CD14-positive monocyte (primary cell): ENCODE measurements at regions not wholly inside any gene's neighbourhood (a gene's known extent, or its start where the extent isn't known, plus 50 kb on each side); places are given as distances from the start of the nearest gene placed in this dataset.

ENCODE experiments used
- DNase-seq, 3 donors: peaks; one replicate each; pipeline ENCODE4 v3.0.0-alpha.2; 2011 to 2022
- H2AFZ ChIP-seq: 2 replicates; pipeline ENCODE4 v1.6.0; 2012; ENCODE audit warnings: mild to moderate bottlenecking, low read depth, low read length, inconsistent platforms; ENCODE audit not compliant: insufficient read depth, poor library complexity, severe bottlenecking
- H3K27ac ChIP-seq, 2 donors: 1 replicate in 1 of 2; 2 replicates in 1 of 2; pipeline ENCODE4 v1.5.1; 2012 to 2013; ENCODE audit warnings: low read length in 2 of 2, control low read depth in 1 of 2, inconsistent platforms in 1 of 2, low read depth in 1 of 2, mild to moderate bottlenecking in 1 of 2
- H3K27me3 ChIP-seq, 2 donors: one replicate each; pipeline versions ENCODE4 v1.6.0 to v1.6.1; 2011 to 2013; ENCODE audit warnings: low read length in 2 of 2; ENCODE audit not compliant: control insufficient read depth in 2 of 2, insufficient read depth in 2 of 2
- H3K36me3 ChIP-seq, 2 donors: replicated peaks in 1 of 2; 1 replicate in 1 of 2; 2 replicates in 1 of 2; pipeline versions ENCODE4 v1.5.1 to v1.6.1; 2012 to 2013; ENCODE audit warnings: low read length in 2 of 2, control low read depth in 1 of 2, inconsistent platforms in 1 of 2, mild to moderate bottlenecking in 1 of 2; ENCODE audit not compliant: insufficient read depth in 2 of 2, control insufficient read depth in 1 of 2
- H3K4me1 ChIP-seq, 2 donors: 1 replicate in 1 of 2; 2 replicates in 1 of 2; pipeline versions ENCODE4 v1.5.1 to v1.6.1; 2012 to 2013; ENCODE audit warnings: low read length in 2 of 2, control low read depth in 1 of 2, inconsistent platforms in 1 of 2, mild to moderate bottlenecking in 1 of 2, moderate library complexity in 1 of 2; ENCODE audit not compliant: insufficient read depth in 2 of 2, control insufficient read depth in 1 of 2
- H3K4me2 ChIP-seq: replicated peaks from 2 replicates; pipeline ENCODE3; 2012; ENCODE audit warnings: low read length, moderate library complexity, mild to moderate bottlenecking; ENCODE audit not compliant: poor library complexity, severe bottlenecking; ENCODE audit errors: extremely low read depth
- H3K4me3 ChIP-seq, 3 experiments: fragments of 200-600 bp in 1 of 3; sonication (generic) in 1 of 3; replicated peaks in 1 of 3; 1 replicate in 2 of 3; 2 replicates in 1 of 3; pipeline ENCODE4 v1.5.1; 2011 to 2013; ENCODE audit warnings: low read length in 3 of 3, mild to moderate bottlenecking in 3 of 3, control low read depth in 2 of 3, low read depth in 2 of 3, inconsistent platforms in 1 of 3, moderate library complexity in 1 of 3
- H3K79me2 ChIP-seq: 2 replicates; pipeline ENCODE4 v1.6.0; 2012; ENCODE audit warnings: mild to moderate bottlenecking, control low read depth, inconsistent platforms, low read length, moderate library complexity; ENCODE audit not compliant: insufficient read depth
- H3K9ac ChIP-seq: 2 replicates; pipeline ENCODE4 v1.6.0; 2017; ENCODE audit warnings: low read length, mild to moderate bottlenecking; ENCODE audit not compliant: insufficient read depth, poor library complexity, severe bottlenecking
- H3K9me3 ChIP-seq, 2 donors: replicated peaks in 1 of 2; 1 replicate in 1 of 2; 2 replicates in 1 of 2; pipeline versions ENCODE4 v1.5.1 to v1.6.1; 2012 to 2013; ENCODE audit warnings: low read length in 2 of 2, control low read depth in 1 of 2; ENCODE audit not compliant: control insufficient read depth in 1 of 2, insufficient read depth in 1 of 2
- H4K20me1 ChIP-seq: 2 replicates; pipeline ENCODE4 v1.6.0; 2012; ENCODE audit warnings: mild to moderate bottlenecking, low read length, control low read depth, moderate library complexity; ENCODE audit not compliant: insufficient read depth
- H3K27ac Mint-ChIP-seq, 7 donors: one replicate each; pipeline ENCODE4 v1.8.0; 2020; ENCODE audit warnings: mild to moderate bottlenecking in 7 of 7, mixed read lengths in 7 of 7, moderate library complexity in 6 of 7, inconsistent platforms in 2 of 7
- H3K27me3 Mint-ChIP-seq, 3 donors: one replicate each; pipeline ENCODE4 v1.8.0; 2021 to 2022; ENCODE audit warnings: low read depth in 3 of 3, mild to moderate bottlenecking in 3 of 3, mixed read lengths in 3 of 3, moderate library complexity in 3 of 3, inconsistent platforms in 1 of 3
- H3K36me3 Mint-ChIP-seq, 2 donors: one replicate each; pipeline ENCODE4 v1.8.0; 2020; ENCODE audit warnings: mixed read lengths in 2 of 2, inconsistent platforms in 1 of 2, mild to moderate bottlenecking in 1 of 2
- H3K4me1 Mint-ChIP-seq: one replicate; pipeline ENCODE4 v1.8.0; 2020; ENCODE audit warnings: mild to moderate bottlenecking, mixed read lengths
- H3K4me3 Mint-ChIP-seq, 2 donors: one replicate each; pipeline ENCODE4 v1.8.0; 2020; ENCODE audit warnings: mild to moderate bottlenecking in 2 of 2, mixed read lengths in 2 of 2, moderate library complexity in 1 of 2
- H3K9me3 Mint-ChIP-seq, 7 donors: one replicate each; pipeline ENCODE4 v1.8.0; 2020 to 2022; ENCODE audit warnings: mixed read lengths in 7 of 7, mild to moderate bottlenecking in 6 of 7, moderate library complexity in 6 of 7, inconsistent platforms in 2 of 7
- CTCF ChIP-seq: fragments of 200-600 bp; IDR thresholded peaks from one replicate; pipeline ENCODE4 v1.8.0; 2022; ENCODE audit warnings: antibody characterized with exemption, mild to moderate bottlenecking
- intact Hi-C, 2 donors: fragments of 100-400 bp; cut with micrococcal nuclease; formaldehyde crosslinking; loops; one replicate each; pipeline versions ENCODE4 v1.15.0 to v1.15.1; 2023

DNA sequence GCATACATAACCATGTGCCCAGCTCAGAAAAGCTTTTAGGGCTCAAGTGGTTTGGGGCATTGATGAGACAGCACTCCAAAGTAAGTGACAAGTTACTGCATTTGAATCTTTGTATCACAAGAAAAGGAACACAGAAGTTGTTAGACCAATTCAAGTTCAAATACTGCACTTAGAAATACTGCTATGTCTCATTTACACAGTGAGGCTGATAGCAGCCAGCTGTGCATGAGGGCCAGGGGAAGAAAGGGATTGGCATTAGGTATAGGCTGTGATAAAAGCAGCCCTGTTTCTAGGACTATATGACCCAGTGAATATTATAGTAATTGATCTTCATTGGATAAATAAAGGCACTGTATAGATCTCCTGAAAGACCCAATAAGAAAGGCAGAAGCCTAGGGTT lies 197.8 kb upstream of the SORCS1 start:
- no peak overlapping the region for H3K27ac Mint-ChIP-seq
- no peaks in the 10 kb centered on the region for H3K36me3 Mint-ChIP-seq

GRCh38 chr10:107357033-107357432 lies 192.5 kb upstream of the SORCS1 start:
- Histone ChIP-seq H3K4me1 (no peaks in the 10 kb centered on the region), H3K27me3 (no peaks in the 10 kb centered on the region), H3K79me2 (no peaks in the 10 kb centered on the region), H3K36me3 (no peaks in the 10 kb centered on the region), H2AFZ (no peak overlapping the region), H3K9ac (no peak overlapping the region), H3K27ac (no peak overlapping the region), H3K4me2 (no peak overlapping the region), H4K20me1 (no peaks in the 10 kb centered on the region), H3K9me3 (peaks cover 5 to 10% of the 10 kb centered on the region in 2 donors), H3K4me3 (no peak overlapping the region)
- H3K9me3 Mint-ChIP-seq: peaks cover 0 to 3% (median 1%) of the 10 kb centered on the region in 7 donors
- intact Hi-C loops: no loop called here
- H3K4me3 Mint-ChIP-seq: no peak overlapping the region
- peaks cover 0 to 1% (median 0%) of the 10 kb centered on the region in 3 donors for H3K27me3 Mint-ChIP-seq
- peak overlapping the region in 1 of 7 donors; percentile 57 for H3K27ac Mint-ChIP-seq
- TF ChIP-seq CTCF: no peak
- H3K36me3 Mint-ChIP-seq: no peaks in the 10 kb centered on the region
- no peak for DNase-seq
- no peaks in the 10 kb centered on the region for H3K4me1 Mint-ChIP-seq

More for the DNA sequence above, 197.8 kb upstream of the SORCS1 start:
- Mint-ChIP-seq H3K4me3 (no peak overlapping the region), H3K4me1 (no peaks in the 10 kb centered on the region), H3K9me3 (peaks cover 0 to 3% (median 0%) of the 10 kb centered on the region in 7 donors), H3K27me3 (peaks cover 0 to 3% (median 0%) of the 10 kb centered on the region in 3 donors)
- peaks cover 2 to 6% of the 10 kb centered on the region in 2 donors for H3K9me3 ChIP-seq
- H3K4me2 ChIP-seq: no peak overlapping the region
- H3K4me3 ChIP-seq: no peak overlapping the region
- no peaks in the 10 kb centered on the region for H3K4me1 ChIP-seq
- no peak overlapping the region for H3K27ac ChIP-seq
- TF ChIP-seq CTCF: no peak
- DNase-seq: no peak
- intact Hi-C loops: no loop called here
- H3K79me2 ChIP-seq: no peaks in the 10 kb centered on the region
- no peaks in the 10 kb centered on the region for H3K27me3 ChIP-seq
- no peaks in the 10 kb centered on the region for H4K20me1 ChIP-seq
- H3K36me3 ChIP-seq: no peaks in the 10 kb centered on the region
- H3K9ac ChIP-seq: no peak overlapping the region
- no peak overlapping the region for H2AFZ ChIP-seq
